ENCODE measurements at regions not wholly inside any gene's neighbourhood (a gene's known extent, or its start where the extent isn't known, plus 50 kb on each side); places are given as distances from the start of the nearest gene placed in this dataset.

DNA sequence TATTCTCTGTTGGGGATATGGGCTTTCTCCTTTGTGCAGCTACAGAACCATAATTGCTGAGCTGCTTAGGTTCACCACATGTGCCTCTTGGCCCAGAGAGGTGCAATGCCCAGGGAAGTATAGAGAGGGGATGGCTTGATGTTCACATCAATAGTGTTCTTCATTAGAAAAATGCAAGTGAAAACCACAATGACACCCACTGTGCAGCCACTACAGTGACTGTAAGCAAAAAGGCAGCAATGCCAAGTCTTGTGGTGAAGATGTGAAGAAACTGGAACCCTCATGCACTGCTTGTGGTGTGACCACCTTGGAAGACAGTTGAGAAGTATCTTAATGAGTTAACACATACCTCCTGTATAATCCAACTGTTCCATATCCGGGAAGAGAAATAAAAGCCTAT lies 318.9 kb upstream of the ZMIZ1 start:
- TF ChIP-seq, protein P1, sequence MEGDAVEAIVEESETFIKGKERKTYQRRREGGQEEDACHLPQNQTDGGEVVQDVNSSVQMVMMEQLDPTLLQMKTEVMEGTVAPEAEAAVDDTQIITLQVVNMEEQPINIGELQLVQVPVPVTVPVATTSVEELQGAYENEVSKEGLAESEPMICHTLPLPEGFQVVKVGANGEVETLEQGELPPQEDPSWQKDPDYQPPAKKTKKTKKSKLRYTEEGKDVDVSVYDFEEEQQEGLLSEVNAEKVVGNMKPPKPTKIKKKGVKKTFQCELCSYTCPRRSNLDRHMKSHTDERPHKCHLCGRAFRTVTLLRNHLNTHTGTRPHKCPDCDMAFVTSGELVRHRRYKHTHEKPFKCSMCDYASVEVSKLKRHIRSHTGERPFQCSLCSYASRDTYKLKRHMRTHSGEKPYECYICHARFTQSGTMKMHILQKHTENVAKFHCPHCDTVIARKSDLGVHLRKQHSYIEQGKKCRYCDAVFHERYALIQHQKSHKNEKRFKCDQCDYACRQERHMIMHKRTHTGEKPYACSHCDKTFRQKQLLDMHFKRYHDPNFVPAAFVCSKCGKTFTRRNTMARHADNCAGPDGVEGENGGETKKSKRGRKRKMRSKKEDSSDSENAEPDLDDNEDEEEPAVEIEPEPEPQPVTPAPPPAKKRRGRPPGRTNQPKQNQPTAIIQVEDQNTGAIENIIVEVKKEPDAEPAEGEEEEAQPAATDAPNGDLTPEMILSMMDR (IDR thresholded peaks at IDR 0.05): no peak
- no peak for TF ChIP-seq EZH2 (IDR thresholded peaks at IDR 0.05; ENCODE audit: borderline replicate concordance, insufficient read depth, low read depth, low read length, poor library complexity, severe bottlenecking)
